NCI-H345 treated with DMSO at 0.1 percent for 48 hours (cell line): ENCODE measurements at regions not wholly inside any gene's neighbourhood (a gene's known extent, or its start where the extent isn't known, plus 50 kb on each side); places are given as distances from the start of the nearest gene placed in this dataset.
"Not testable (repeated sequence)": the region's sequence is repeated elsewhere in the genome, so short reads cannot be mapped to it uniquely, and the experiment has no call there.

ENCODE experiments used
- DNase-seq: peaks from one replicate; lab custom pipeline; 2025; ENCODE audit not compliant: unreplicated experiment; lab: John Stamatoyannopoulos, UW

- no peak for DNase-seq
Measured at GRCh38 chr5:117675646-117676045, 1101.0 kb upstream of the SEMA6A start.

DNA sequence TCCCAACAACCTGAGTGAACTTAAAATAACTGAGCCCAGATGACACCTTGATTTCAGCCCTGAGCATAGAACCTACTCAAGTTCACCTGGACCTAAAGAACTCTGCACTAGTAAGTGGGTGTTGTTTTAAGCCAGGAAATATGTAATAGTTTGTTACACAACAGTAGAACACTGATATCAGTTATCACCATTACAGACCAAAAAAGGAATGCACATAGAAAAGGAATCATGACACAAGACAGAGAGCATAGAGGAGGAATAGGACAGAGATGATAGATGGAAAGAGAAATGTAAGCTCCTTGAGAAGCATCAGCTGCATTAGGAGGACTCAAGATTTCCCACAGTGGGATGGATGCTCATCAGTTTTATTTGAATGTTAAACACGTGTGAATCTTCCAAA, 1096.9 kb upstream of the SEMA6A start:
- DNase-seq, result no peak

DNA sequence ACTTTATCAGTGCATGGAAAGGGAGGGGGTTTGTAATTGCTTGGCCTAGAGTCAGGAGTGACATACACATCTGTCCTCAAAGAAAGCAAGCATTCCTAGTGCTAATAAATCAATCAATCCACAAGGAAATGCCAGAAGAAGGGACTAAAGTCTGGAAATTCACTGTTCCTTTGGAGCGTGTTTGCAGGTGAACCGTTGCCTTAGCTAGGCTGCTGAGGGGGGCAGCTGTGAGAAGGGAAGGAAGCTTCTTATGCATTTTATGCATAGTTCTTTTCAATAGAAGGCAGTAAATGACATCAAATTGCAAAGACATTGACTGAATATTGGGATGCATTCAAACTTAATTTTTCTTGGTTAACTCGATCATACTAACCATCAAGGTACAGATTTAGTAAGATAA, 1092.5 kb upstream of the SEMA6A start:
- DNase-seq, result no peak

DNA sequence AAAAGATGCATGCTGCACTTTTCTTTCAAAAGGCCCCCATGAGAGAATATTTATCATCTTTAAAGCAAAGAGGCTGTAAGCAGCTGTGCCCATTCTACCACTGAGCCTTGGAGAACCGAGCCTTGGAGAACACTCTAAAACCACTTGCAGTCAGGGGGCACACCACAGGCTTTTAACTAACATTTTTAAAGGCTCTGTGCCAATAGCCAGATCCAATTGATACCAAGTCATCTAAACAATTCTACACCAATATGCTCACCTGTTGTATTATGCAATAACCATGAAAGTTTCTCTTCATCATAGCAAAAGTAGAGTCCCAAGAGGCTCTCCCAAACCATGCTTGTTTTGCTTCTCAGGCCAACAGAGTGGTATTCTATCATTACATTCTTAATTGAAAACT, 1090.5 kb upstream of the SEMA6A start:
- no peak for DNase-seq

DNA sequence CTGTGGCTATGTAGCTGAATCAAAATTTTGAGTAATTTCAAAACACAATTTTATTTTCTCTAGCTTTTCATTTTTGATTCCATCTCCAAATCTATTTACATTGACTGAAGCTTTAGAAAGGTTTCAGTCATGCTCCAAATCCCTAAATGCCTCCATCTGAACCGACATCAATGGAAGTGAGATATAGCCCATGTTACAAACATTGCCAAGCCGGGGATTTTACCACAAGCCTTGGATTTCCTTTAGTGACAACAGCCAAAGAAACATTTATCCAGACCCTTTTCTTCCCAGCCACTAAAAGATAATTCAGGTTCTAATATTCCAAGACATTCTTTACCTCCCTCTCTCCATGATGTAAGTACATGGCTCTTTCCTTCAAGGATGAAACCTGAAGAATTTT, 1087.7 kb upstream of the SEMA6A start:
- no peak for DNase-seq

DNA sequence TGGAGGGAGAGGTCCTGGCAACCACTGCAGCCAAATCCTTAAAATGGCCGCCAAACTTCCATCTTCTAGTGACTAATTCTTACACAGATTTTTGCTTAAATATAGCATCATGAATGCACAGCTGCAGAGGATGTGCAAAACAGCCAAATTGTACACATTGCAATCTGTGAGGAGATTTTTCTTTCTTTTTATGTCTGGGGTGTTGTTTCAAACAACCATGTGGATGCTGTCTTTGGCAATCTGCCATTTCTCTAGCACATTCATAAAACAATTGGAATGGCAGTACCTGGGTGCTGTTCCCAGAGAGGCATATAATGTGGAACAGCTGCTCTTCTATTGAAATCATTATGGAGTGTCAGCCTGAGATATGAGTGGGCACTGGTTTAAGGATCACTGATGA, 1082.9 kb upstream of the SEMA6A start:
- peak; percentile 1 for DNase-seq

DNA sequence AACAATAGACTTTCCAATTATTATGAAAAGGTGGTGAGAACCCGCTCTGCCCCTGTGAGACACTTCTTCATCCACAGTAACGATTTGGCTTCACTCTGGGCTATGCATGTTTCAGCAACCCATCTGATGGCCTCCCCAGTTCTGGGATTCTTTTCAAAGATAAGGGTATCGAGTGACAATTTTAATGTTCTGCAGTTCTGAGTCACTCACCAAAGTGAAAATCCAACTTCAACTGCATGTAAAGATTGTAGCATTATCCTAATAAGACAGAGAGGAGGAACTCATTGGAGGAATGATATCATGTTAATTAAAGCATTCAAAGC, 1078.3 kb upstream of the SEMA6A start:
- DNase-seq, result no peak

DNA sequence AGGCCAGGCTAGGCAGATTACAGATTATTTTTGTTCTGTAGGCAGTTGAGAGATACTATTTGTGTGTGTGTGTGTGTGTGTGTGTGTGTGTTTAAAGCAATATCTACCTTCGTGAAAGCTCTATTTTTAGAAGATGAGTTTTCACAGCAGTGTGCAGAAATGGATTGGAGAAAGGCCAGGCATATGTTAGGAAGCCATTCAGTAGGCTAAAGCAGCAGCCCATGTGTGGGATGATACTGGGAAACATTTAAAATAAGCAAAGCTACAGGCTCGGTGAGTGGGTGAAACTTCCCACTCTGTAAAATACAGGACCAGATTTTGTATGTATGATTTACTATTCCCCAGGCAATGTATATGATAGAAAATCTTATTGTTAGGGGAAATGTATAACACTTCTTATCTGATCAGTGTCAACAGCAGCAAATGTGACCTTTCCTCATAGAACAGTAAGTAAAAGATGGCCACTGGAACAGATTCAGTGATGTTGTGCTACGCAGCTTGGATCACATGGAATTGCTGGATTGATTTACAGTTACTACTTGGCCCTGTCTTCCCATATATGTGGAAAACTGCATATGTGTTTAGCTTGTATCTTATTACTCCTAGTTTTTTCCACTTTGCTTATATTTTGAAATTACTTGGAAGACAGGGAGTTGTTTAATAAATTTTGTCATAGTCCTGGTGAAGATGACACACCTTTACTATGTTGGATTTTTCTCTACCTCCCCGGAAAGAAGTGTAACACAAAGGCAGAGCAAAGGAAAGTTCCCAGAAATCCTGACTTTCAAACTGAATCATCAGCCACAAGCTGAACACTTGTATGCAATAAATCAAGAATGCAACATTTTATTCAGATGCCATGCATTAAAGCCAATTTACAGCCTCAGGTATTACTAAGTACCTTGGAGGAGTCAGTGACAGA, 1077.7 kb upstream of the SEMA6A start:
- DNase-seq, result no peak

DNA sequence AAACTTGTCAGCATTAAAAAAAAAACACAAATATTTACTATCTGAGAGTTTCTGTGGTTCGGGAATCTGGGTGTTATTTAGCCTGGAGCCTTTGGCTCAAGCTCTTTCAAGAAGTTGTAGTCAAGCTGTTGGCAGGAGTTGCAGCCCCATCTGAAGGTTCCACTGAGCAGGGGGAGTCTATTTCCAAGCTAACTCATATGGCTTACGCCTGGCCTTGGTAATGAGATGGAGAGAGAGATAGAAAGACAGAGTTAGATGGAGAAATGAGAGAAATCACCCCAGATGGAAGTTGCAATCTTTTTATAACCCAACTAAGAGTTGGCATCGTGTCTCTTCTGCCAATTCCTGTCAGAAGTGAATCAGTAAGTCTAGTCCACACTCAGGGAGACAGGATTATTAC, 1075.2 kb upstream of the SEMA6A start:
- DNase-seq, result no peak

DNA sequence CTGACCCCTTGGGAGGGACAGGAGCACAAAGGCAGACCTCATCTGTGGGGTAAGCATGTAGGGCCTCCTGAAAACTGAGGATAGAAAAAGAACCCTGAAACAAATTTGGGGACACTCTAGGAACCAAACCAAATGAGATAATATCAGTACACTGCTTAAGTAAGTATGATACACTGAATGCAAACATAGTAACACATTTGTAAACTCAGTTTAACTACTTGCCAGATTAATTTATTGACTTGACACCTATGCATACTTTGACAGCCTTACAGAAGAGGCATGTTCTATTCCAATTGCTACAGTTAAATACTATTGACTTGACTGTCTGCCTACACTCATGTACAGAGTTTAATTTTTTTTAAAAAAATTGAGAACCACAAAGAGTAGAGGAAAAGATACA, 1070.8 kb upstream of the SEMA6A start:
- no peak for DNase-seq

DNA sequence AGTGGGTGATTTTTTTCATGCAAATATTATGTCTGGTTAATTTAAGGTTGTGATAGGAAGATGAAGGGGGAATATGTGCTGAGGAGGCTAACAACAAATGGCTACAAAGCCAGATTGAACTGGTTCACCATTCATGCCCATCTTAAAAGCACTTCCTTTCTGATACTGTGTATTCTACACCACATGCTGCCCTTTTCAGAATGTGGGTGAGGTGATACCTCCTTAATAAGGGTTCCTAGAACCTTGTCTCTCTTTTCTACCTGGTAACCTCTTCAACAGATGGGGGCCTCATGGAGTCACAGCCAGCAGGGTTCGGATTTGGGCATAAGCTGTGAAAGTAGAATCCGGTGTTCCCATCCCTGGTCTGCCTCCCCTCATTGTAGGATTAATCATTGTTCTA, 1064.0 kb upstream of the SEMA6A start:
- DNase-seq, result no peak

GRCh38 chr5:117633093-117633492, 1058.5 kb upstream of the SEMA6A start:
- DNase-seq, result no peak

DNA sequence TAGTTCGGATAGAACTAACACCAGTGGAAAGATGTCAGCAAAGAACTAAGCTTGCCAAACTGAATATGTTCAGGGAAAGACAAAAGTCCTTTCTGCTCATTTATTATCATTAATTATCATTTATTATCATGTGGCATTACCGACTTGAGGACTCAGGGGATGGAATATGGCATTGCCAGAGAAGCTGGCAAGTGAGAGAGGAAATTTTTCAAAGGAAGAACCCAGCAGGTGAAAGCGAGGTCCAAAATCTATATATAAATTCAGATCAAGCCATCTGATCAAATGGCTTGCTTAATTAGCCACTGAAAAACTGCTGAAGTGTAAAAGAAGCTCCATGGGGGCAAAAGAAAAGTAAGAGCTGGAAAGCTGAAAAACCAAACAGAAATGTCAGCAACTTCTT, 1049.6 kb upstream of the SEMA6A start:
- no peak for DNase-seq

- no peak for DNase-seq
Measured at GRCh38 chr5:117623042-117623805, 1048.6 kb upstream of the SEMA6A start.

GRCh38 chr5:117621921-117622320, 1047.3 kb upstream of the SEMA6A start:
- DNase-seq, result no peak

DNA sequence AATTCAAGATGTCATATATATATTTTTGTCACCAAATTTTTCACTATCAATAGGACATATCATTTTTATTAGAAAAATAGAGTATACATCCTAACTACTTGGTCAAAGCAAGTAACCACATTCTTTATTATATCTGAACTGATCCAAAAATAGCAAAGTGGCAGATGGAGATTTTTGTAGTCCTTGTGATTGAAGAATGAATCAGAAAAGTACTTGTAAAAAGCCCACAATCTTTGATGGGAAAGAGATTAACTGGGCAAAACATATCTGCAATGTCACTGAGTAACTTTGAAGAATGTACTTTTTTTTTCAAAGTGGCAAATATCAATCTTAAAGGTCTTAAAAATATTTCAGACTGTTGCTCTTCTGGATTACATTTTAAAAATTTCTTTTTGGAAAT, 1040.6 kb upstream of the SEMA6A start:
- DNase-seq, result no peak

- DNase-seq, result no peak
Measured at GRCh38 chr5:117614408-117614807, 1039.8 kb upstream of the SEMA6A start.

DNA sequence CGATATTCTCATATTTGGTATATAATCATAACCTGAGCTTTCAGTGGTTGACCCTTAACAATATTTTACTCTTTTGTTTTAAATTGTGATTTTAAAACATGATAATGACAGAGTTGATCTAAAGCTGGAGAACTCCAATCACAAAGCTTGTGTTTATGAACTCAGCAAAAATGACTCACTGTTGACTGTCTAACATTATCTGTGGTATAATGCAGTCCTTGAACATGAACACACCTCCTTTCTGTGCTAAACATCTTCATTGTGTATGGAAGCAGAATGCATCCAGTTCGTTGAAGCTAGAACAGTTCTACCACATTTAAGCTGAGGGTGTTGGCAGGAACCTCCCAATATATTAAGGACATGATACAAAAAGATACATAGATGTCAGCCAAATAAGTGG, 1030.2 kb upstream of the SEMA6A start:
- no peak for DNase-seq

DNA sequence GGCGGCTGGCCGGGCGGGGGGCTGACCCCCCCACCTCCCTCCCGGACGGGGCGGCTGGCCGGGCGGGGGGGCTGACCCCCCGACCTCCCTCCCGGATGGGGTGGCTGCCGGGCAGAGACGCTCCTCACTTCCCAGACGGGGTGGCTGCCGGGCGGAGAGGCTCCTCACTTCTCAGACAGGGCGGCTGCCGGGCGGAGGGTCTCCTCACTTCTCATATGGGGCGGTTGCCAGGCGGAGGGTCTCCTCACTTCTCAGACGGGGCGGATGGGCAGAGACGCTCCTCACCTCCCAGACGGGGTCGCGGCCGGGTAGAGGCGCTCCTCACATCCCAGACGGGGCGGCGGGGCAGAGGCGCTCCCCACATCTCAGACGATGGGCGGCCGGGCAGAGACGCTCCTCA, 1025.2 kb upstream of the SEMA6A start:
- not testable (repeated sequence) for DNase-seq

GRCh38 chr5:117594166-117594565, 1019.5 kb upstream of the SEMA6A start:
- no peak for DNase-seq

DNA sequence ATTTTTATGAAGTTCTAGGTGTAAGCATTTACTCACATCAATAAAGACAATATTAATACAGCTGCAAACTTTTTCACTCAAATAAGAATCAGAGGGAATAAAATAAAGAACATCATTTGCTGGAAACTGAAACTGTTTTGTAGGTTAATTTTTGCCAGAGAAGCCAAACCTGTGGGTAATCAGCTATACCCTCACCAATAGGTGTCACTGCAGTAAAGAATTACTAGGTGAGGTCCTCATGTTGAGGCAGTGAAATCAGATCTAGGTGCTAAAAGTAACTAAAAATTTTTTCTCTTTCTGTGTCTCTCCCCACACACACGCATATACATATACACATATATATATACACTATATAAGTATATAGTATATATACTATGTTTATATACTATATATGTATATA, 1016.3 kb upstream of the SEMA6A start:
- peak; percentile 0 for DNase-seq

DNA sequence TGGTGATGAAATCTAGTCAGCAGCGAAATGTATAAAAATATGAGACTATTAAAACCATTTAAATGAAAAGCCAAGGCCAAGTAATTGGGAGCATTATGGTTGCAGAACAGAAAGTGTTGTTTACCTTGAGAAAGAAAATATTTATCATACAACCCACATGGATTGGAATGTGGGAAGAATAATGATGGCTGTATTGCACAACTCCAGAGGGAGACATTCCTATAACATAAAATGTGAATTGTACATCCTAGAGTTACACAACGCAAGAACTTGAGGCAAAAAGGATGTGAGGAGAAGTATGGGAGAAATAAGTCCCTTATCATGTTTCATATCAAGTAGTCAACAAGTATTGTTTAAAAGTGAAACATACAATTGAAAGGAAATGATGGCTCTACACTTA, 1014.0 kb upstream of the SEMA6A start:
- DNase-seq, result no peak

- no peak for DNase-seq
Measured at GRCh38 chr5:117587111-117587510, 1012.5 kb upstream of the SEMA6A start.
